AG08395 (cell line): ENCODE measurements at regions not wholly inside any gene's neighbourhood (a gene's known extent, or its start where the extent isn't known, plus 50 kb on each side); places are given as distances from the start of the nearest gene placed in this dataset.
"Not testable (repeated sequence)": the region's sequence is repeated elsewhere in the genome, so short reads cannot be mapped to it uniquely, and the experiment has no call there.

Source experiments
- DNase-seq: peaks from one replicate; pipeline ENCODE4 v3.0.0; 2012; ENCODE audit warnings: mixed read lengths, low spot score

DNA sequence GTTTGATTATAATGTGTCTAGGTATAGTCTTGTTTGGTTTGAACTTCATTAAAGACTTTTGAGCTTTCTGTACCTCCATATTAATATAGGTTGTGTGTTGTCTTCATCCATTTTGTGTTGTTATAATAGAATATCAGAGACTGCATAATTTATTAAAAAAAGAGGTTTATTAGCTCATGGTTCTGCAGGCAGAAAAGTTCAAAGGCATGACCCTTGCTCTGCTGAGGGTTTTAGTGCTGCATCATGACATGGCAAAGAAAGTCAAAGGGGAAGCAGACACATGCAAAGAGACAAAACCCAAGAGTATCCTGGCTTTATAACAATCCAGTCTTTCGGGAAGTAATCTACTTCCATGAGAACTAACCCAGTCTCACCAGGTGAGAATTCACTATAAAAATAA is 358.2 kb downstream of the EDEM1 start:
- no peak for DNase-seq

- no peak for DNase-seq
These were observed 365.7 kb downstream of the EDEM1 start for GRCh38 chr3:5553203-5553602.

DNA sequence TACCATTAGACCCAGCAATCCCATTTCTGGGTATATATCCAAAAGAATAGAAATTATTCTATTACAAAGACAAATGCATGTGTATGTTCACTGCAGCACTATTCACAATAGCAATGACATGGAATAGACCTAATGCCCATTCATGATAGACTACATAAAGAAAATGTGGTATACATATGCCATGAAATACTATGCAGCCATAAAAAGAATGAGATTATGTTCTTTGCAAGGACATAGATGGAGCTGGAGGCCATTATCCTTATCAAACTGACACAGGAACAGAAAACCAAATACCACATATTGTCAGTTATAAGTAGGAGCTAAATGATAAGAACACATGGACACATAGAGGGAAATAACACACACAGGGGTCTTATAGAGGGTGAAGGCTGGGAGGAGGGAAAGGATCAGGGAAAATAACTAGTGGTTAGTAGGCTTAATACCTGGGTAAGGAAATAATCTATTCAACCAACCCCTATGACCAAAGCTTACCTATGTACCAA is 366.8 kb downstream of the EDEM1 start:
- DNase-seq = no peak

DNA sequence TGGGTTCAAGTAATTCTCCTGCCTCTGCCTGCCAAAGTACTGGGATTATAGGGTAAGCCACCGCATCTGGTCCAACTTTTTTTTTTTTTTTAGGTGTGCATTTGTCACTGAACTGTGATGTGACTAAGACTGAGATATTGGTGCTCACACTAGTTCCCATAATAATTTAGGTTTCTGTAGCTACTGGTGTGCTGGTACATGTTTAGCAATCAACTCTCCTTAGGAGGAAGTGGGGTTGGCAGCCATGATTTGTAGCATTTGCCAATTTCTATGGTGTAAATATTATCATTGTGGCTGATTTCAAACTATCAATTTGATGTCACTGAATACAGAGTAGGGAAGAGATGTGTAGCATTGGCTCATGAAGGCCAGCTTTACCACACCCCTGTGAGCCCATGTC is 372.7 kb downstream of the EDEM1 start:
- DNase-seq = no peak

- no peak for DNase-seq
These were observed 376.2 kb downstream of the EDEM1 start for GRCh38 chr3:5563537-5564277.

- DNase-seq = no peak
These were observed 376.8 kb downstream of the EDEM1 start for GRCh38 chr3:5564278-5564666.

- no peak for DNase-seq
These were observed 377.5 kb downstream of the EDEM1 start for GRCh38 chr3:5565026-5565425.

DNA sequence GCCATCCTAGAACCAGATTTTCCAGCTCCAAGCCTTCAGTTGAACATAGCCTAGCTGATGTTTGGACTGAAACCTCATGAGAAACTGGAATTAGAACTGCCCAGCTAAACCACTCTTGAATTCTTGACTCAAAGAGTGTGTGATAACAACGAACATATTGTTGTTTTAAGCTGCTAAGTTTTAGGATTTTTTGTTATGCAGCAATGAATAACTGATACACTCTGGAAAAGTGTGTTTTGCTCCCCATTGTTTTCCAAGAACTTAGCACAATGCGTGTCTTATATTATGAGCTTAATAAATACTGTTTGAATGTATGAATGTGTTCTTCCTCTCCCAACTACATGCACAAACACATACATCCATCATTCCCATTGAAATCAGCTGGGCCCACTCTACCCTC is 379.6 kb downstream of the EDEM1 start:
- DNase-seq = no peak

- no peak for DNase-seq
These were observed 380.9 kb downstream of the EDEM1 start for GRCh38 chr3:5568451-5568850.

DNA sequence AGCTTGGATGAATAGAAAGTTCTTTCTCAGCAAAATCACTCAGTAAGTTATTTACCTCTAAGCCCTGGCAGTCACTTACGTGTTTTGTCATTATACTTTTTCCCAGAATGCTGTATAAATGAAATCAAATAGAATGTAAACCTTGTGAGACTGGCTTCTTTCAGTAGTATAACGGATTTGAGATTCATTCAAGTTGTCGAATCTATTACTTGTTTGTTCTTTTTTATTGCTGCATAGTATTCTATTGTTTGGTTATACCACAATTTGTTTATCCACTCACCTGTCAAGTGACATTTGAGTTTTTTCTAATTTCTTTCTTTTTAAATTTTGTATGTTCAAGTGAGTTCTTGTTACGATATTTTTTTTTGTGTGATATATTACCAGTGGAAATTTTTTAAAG is 381.6 kb downstream of the EDEM1 start:
- no peak for DNase-seq

GRCh38 chr3:5572168-5572567 is 384.7 kb downstream of the EDEM1 start:
- no peak for DNase-seq

DNA sequence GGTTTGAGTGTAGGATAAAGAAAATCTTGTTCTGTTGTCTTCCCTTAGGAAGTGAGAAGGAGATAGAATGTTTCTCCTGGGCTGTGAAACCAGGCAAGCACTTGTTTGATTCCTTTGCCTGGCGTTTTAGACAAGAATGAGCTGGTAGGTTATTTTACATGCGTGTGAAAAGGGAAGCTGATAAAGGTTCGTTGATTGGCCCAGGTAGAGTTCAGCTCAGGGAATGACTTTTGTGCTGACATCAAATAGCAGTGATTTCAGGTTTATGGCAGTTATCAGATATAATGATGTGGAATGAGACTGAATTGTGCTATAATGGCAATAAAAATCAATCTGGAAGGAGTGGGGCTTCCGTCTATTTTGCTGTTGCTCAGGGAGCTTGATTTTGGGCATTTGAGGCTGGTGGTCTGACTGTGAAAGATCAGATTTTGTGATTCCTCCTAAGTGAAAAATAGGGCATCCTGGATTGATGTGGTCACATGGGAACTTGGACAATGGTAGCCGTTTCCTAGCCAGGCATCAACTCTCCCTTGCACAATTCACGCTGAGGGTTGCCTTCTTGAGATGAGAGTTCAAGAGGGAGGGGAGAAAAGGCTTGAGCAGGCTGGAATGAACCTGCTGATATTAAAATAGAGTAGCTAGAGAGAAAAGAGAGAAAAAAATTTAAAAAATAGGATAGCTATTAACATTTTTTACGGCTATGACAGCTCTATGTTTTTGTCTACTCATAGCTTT is 388.9 kb downstream of the EDEM1 start:
- no peak for DNase-seq

DNA sequence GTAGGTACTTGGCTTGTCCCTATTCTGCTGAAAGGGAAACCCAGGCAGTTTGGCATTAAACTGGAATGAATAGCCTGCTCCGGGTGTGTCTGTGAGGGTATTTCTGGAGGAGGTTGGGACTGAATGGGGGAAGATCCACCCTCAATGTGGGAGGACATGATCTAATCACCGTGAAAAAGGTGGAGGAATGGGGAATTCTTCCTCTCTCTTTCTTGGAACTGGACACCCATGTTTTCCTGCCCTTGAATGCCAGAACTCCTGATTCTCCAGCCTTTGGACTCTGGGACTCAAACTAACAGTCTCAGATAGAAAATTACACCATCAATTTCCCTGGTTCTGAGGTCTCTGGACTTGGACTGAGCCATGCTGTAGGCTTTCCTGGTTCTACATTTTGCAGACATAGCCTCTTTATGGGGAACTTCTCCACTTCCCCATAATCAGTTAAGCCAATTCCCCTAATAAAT is 391.7 kb downstream of the EDEM1 start:
- DNase-seq = no peak

- DNase-seq = no peak
These were observed 392.4 kb downstream of the EDEM1 start for GRCh38 chr3:5579946-5580345.

DNA sequence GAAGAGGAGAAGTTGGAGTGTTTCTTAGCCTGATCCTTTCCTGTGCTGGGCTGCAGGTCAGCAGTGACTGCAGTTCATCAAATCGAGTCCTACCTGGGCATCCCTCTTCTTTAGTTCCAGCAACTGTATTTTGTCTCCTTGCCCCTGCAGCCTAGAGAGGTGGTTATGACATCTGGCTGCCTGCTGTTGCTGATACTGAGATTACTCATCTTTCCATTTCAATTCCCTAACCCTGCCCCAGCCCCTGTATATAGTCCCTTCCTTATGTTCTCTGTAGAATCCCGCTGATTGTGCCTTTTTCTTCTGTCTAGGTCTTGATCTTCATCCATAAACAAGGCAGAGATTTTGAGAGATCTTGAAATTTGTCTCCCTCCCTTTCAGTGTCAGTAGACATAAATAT is 393.3 kb downstream of the EDEM1 start:
- no peak for DNase-seq

GRCh38 chr3:5581743-5582142 is 394.2 kb downstream of the EDEM1 start:
- no peak for DNase-seq

GRCh38 chr3:5583920-5584319 is 396.4 kb downstream of the EDEM1 start:
- DNase-seq = no peak

GRCh38 chr3:5585085-5585484 is 397.6 kb downstream of the EDEM1 start:
- DNase-seq = no peak

- DNase-seq = no peak
These were observed 419.5 kb downstream of the EDEM1 start for GRCh38 chr3:5606884-5607472.

DNA sequence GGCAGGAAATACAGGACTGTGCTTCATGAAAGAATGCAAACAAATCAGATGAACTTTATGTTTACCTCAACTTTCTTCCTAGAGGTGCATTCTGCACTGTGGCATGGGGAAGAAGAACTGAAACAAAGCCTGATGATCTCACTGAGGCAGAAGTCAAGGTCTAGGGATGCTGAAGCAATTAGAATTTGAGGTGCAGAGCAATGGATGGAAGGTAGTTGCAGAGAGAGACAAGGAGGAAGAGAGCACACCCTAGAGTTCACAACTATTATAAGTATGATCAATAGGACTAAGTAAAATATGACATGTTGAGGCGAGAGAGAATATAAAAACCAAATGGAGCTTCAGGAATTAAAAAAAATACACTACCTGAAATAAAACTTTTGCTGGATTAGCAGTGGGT is 420.1 kb downstream of the EDEM1 start:
- no peak for DNase-seq

GRCh38 chr3:5608971-5609370 is 421.5 kb downstream of the EDEM1 start:
- not testable (repeated sequence) for DNase-seq

DNA sequence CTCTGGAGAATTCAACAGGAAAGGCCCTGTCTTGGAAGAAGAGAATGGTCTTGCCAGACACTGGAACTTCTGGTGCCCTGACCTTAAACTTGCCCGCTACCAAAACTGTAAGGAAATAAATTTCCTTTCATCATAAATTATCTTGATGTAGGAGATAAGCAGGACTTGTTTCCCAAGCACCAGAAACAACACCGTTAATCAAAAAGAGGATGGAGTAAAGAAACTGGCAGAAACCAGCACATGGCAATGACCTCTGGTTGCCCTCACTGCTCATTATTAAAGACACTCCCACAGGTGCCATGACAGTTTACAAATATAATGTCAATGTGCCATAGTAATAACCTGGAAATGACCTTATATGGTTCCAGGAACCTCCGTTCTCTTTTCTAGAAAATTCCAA is 426.1 kb downstream of the EDEM1 start:
- no peak for DNase-seq

DNA sequence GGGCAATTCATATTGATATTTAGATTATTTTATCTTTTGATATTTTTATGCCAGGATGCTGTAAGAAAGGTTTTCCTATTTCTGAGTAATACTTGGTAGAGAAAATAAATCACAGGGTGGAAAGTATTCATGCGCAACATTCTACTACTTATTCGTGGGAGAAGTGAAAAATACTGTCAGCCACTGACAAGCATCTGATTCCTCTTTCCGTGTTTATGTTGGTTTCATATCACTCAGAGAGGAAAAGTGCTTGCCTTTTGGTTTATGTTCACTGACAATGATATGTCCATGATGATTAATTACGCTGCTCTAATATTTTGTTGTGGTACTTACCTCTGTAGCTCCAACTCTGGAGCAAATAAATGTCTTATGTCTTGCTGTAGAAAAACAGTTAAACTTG is 429.4 kb downstream of the EDEM1 start:
- DNase-seq = no peak
